ENCODE measurements at regions not wholly inside any gene's neighbourhood (a gene's known extent, or its start where the extent isn't known, plus 50 kb on each side); places are given as distances from the start of the nearest gene placed in this dataset.
"Not testable (repeated sequence)": the region's sequence is repeated elsewhere in the genome, so short reads cannot be mapped to it uniquely, and the experiment has no call there.

GRCh38 chr20:54725266-54725665 lies 249.9 kb downstream of the DOK5 start:
- not testable (repeated sequence) for TF ChIP-seq CTCF (IDR thresholded peaks at IDR 0.05; ENCODE audit: poor library complexity); EZH2phosphoT487 (IDR thresholded peaks at IDR 0.05; ENCODE audit: low read depth, severe bottlenecking, unreplicated experiment)
